H1 (cell line): ENCODE measurements at regions not wholly inside any gene's neighbourhood (a gene's known extent, or its start where the extent isn't known, plus 50 kb on each side); places are given as distances from the start of the nearest gene placed in this dataset.

Experiments used
- CEBPB ChIP-seq: IDR thresholded peaks from 2 replicates; pipeline ENCODE4 v1.6.1; 2012; ENCODE audit warnings: low read depth, low read length
- EP300 ChIP-seq, 2 experiments: IDR thresholded peaks; 1 replicate in 1 of 2; 2 replicates in 1 of 2; pipeline ENCODE4 v1.6.1; 2011 to 2012; ENCODE audit warnings: low read depth in 2 of 2, low read length in 2 of 2, mild to moderate bottlenecking in 2 of 2, borderline replicate concordance in 1 of 2, inconsistent platforms in 1 of 2, moderate library complexity in 1 of 2
- GABPA ChIP-seq: IDR thresholded peaks from 2 replicates; pipeline ENCODE4 v1.6.1; 2011; ENCODE audit warnings: mild to moderate bottlenecking, low read length, moderate library complexity, borderline replicate concordance; ENCODE audit not compliant: insufficient read depth
- POLR2A ChIP-seq, 2 experiments: IDR thresholded peaks; 1 replicate in 1 of 2; 2 replicates in 1 of 2; pipeline ENCODE4 v1.6.1; 2011; ENCODE audit warnings: low read depth in 2 of 2, low read length in 2 of 2, mild to moderate bottlenecking in 2 of 2; ENCODE audit errors: control extremely low read depth in 1 of 2

GRCh38 chr17:33522623-33523022, 229.5 kb upstream of the ASIC2 start:
- no peak for TF ChIP-seq EP300 (IDR thresholded peaks at IDR 0.05; ENCODE audit: borderline replicate concordance in 1 of 2, low read depth in 2 of 2, low read length in 2 of 2)
- TF ChIP-seq GABPA = no peak
- no peak for TF ChIP-seq CEBPB
- TF ChIP-seq POLR2A (IDR thresholded peaks at IDR 0.05; ENCODE audit: control extremely low read depth in 1 of 2, low read depth in 2 of 2, low read length in 2 of 2) = no peak
